Upper lobe of left lung (tissue), 6 donors: ENCODE measurements at regions not wholly inside any gene's neighbourhood (a gene's known extent, or its start where the extent isn't known, plus 50 kb on each side); places are given as distances from the start of the nearest gene placed in this dataset.

Experiments
- ATAC-seq, 2 donors: fragments of 200-7000 bp; cut with Tn5 transposase; one replicate each; pipeline ENCODE4 v1.9.1; 2022; ENCODE audit warnings: mild to moderate bottlenecking in 2 of 2, moderate library complexity in 2 of 2; ENCODE audit not compliant: low FRiP score in 2 of 2
- DNase-seq, 2 donors: peaks; one replicate each; pipeline ENCODE4 v3.0.0-alpha.2; 2019 to 2020
- H3K27ac ChIP-seq, 4 donors: fragments of 200-600 bp; sonication (generic); one replicate each; pipeline ENCODE4 v1.5.1; 2016 to 2019
- H3K27me3 ChIP-seq, 4 donors: fragments of 200-600 bp; sonication (generic); one replicate each; pipeline ENCODE4 v1.5.1; 2017 to 2019
- H3K36me3 ChIP-seq, 4 donors: fragments of 200-600 bp; sonication (generic); one replicate each; pipeline ENCODE4 v1.5.1; 2016 to 2019
- H3K4me1 ChIP-seq, 4 donors: fragments of 200-600 bp; sonication (generic); one replicate each; pipeline ENCODE4 v1.5.1; 2018 to 2019
- H3K4me3 ChIP-seq, 4 donors: fragments of 200-600 bp; sonication (generic); one replicate each; pipeline ENCODE4 v1.5.1; 2017 to 2019; ENCODE audit warnings: mild to moderate bottlenecking in 2 of 4, moderate library complexity in 1 of 4
- H3K9me3 ChIP-seq, 4 donors: fragments of 200-600 bp; sonication (generic); one replicate each; pipeline ENCODE4 v1.5.1; 2018 to 2019
- EP300 ChIP-seq, 4 donors: sonication (generic); formaldehyde crosslinking; IDR thresholded peaks; one replicate each; pipeline ENCODE4 v1.5.1; 2017; ENCODE audit warnings: antibody characterized with exemption in 4 of 4, control low read depth in 2 of 4
- POLR2A ChIP-seq, 4 donors: fragments of 450-650 bp; IDR thresholded peaks; one replicate each; pipeline ENCODE4 v1.5.1; 2016 to 2017; ENCODE audit warnings: antibody characterized with exemption in 4 of 4, mild to moderate bottlenecking in 2 of 4
- POLR2AphosphoS5 ChIP-seq, 2 donors: sonication (generic); formaldehyde crosslinking; IDR thresholded peaks; one replicate each; pipeline ENCODE4 v1.5.1; 2017; ENCODE audit warnings: antibody characterized with exemption in 2 of 2
- WGBS, 2 donors: methylation state at CpG; one replicate each; pipeline ENCODE4 v1.1.5; 2017 to 2018; 5-methylcytosine and 5-hydroxymethylcytosine counted together
- TF ChIP-seq, protein P1 (sequence below), 6 experiments: fragments of 450-650 bp in 4 of 6; fragments of 200-600 bp in 2 of 6; sonication (generic) in 2 of 6; IDR thresholded peaks; one replicate each; pipeline ENCODE4 v1.5.1; 2016 to 2019; ENCODE audit warnings: antibody characterized with exemption in 6 of 6
- donor health status: DM: no; HTN: no; CAD: no; lungs with moderate emphysema.
- donor health status: DM: no; HTN: yes; CAD: no; lungs with severe emphysema.

GRCh38 chr12:74910831-74911230, 298.8 kb downstream of the KCNC2 start:
- Histone ChIP-seq H3K4me3 (no peak overlapping the region), H3K4me1 (no peaks in the 10 kb centered on the region), H3K36me3 (no peaks in the 10 kb centered on the region), H3K9me3 (no peaks in the 10 kb centered on the region), H3K27me3 (no peaks in the 10 kb centered on the region), H3K27ac (no peak overlapping the region)
- WGBS, 2 donors: 84 to 86% methylated on average over 3 of the region's 3 CpGs
- ATAC-seq: no peak
- no peak for DNase-seq
- TF ChIP-seq, protein P1, sequence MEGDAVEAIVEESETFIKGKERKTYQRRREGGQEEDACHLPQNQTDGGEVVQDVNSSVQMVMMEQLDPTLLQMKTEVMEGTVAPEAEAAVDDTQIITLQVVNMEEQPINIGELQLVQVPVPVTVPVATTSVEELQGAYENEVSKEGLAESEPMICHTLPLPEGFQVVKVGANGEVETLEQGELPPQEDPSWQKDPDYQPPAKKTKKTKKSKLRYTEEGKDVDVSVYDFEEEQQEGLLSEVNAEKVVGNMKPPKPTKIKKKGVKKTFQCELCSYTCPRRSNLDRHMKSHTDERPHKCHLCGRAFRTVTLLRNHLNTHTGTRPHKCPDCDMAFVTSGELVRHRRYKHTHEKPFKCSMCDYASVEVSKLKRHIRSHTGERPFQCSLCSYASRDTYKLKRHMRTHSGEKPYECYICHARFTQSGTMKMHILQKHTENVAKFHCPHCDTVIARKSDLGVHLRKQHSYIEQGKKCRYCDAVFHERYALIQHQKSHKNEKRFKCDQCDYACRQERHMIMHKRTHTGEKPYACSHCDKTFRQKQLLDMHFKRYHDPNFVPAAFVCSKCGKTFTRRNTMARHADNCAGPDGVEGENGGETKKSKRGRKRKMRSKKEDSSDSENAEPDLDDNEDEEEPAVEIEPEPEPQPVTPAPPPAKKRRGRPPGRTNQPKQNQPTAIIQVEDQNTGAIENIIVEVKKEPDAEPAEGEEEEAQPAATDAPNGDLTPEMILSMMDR (IDR thresholded peaks at IDR 0.05): no peak
- TF ChIP-seq POLR2A (IDR thresholded peaks at IDR 0.05): no peak
- no peak for TF ChIP-seq EP300 (IDR thresholded peaks at IDR 0.05)
- no peak for TF ChIP-seq POLR2AphosphoS5 (IDR thresholded peaks at IDR 0.05)

DNA sequence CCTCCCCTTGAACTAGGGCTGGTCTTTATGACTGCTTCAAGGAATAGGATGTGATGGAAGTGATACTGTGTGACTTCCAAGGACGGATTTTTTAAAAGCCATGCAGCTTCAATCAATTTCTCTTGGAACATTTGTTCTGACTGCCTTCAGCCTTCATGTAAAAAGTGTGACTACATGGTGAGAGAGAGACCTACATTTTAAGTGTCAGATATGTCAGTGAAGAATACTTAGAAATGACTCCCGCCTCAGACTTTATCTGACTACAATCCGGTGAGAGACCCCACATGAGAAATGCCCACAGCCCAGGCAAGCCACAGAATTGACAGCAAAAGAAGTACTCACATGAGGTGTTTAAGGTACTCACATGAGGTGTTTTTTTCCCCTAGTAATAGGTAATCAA, 295.3 kb downstream of the KCNC2 start:
- no peak for ATAC-seq

DNA sequence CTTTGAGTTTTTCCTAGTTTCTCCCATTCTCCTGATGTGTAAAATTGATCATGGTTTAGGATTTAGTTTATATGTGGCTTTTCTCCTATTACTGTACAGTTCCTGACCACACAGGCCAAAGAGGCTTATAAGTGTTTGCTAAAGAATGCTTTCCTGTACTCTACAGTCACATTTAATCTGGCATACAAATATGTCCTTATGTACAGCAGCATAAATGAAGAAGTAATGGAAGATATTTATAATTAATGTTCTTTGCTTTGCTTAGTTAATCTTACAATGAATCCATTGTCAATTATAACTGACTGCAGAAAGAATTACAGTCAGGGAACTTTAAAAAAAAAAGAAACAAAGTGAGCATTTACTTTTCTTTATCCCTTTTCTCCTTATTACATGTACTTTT, 293.9 kb downstream of the KCNC2 start:
- Histone ChIP-seq H3K27ac (no peak overlapping the region), H3K4me1 (no peaks in the 10 kb centered on the region), H3K27me3 (no peaks in the 10 kb centered on the region), H3K4me3 (no peak overlapping the region), H3K9me3 (no peaks in the 10 kb centered on the region), H3K36me3 (no peaks in the 10 kb centered on the region)
- ATAC-seq: no peak
- no peak for DNase-seq
- TF ChIP-seq POLR2A (IDR thresholded peaks at IDR 0.05) (no peak), POLR2AphosphoS5 (IDR thresholded peaks at IDR 0.05) (no peak), EP300 (IDR thresholded peaks at IDR 0.05) (no peak)
- TF ChIP-seq, protein P1 (IDR thresholded peaks at IDR 0.05): no peak

More for the DNA sequence above, 295.3 kb downstream of the KCNC2 start:
- TF ChIP-seq, protein P1 (IDR thresholded peaks at IDR 0.05): no peak
- TF ChIP-seq POLR2AphosphoS5 (IDR thresholded peaks at IDR 0.05) (no peak), POLR2A (IDR thresholded peaks at IDR 0.05) (no peak), EP300 (IDR thresholded peaks at IDR 0.05) (no peak)
- Histone ChIP-seq H3K4me3 (no peak overlapping the region), H3K36me3 (no peaks in the 10 kb centered on the region), H3K27me3 (no peaks in the 10 kb centered on the region), H3K9me3 (no peaks in the 10 kb centered on the region), H3K27ac (no peak overlapping the region), H3K4me1 (no peaks in the 10 kb centered on the region)
- WGBS, 2 donors: 88 to 92% methylated on average over 3 of the region's 3 CpGs
- no peak for DNase-seq

DNA sequence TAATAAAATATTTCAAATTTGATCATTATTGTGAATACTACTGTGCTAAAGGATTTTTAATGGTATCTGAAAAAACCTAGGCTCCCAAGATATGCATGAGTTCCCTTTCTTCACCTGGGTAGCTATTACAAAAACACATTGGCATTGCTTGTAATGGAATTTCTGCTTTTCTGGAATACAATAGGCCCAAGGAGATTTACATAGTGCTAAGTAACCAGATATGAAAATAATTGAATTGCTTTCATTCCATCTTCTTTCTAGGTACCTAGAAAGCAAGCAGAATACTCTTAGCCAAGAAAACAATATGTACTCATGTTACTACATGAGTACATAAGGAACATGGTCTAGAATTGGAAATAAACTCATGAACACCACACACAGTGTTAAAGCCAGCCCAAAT, 291.9 kb downstream of the KCNC2 start:
- H3K4me3 ChIP-seq: no peak overlapping the region
- DNase-seq: no peak
- no peak for TF ChIP-seq POLR2AphosphoS5 (IDR thresholded peaks at IDR 0.05)
- H3K36me3 ChIP-seq: no peaks in the 10 kb centered on the region
- peaks cover 0 to 2% (median 0%) of the 10 kb centered on the region in 4 donors for H3K9me3 ChIP-seq
- no peak for ATAC-seq
- H3K27me3 ChIP-seq: no peaks in the 10 kb centered on the region
- H3K27ac ChIP-seq: no peak overlapping the region
- H3K4me1 ChIP-seq: no peaks in the 10 kb centered on the region

DNA sequence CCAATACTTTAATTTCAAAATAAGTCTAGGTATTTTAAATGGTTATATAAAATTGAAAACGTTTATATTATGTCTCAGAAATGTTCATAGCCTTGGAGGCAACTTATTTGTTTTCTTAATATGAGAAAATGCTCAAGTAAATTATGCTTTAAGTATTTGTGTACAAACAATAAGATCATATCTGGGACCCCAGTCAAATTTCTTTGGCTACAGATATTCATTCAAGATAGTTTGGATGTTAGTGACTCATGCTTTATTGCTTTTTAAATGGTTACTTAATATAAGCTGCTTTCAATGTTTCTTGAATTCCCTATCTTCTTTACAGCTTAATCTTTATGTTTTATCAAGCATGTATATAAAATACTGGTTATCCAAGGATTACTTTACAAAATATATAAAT, 291.3 kb downstream of the KCNC2 start:
- H3K36me3 ChIP-seq: no peaks in the 10 kb centered on the region
- H3K27me3 ChIP-seq: no peaks in the 10 kb centered on the region
- no peak overlapping the region for H3K4me3 ChIP-seq
- no peaks in the 10 kb centered on the region for H3K4me1 ChIP-seq
- no peak for ATAC-seq
- 0% methylated on average over 1 of the region's 1 CpG for WGBS, 2 donors
- TF ChIP-seq EP300 (IDR thresholded peaks at IDR 0.05) (no peak), POLR2A (IDR thresholded peaks at IDR 0.05) (no peak), POLR2AphosphoS5 (IDR thresholded peaks at IDR 0.05) (no peak)
- TF ChIP-seq, protein P1 (IDR thresholded peaks at IDR 0.05): no peak
- peaks cover 0 to 7% (median 0%) of the 10 kb centered on the region in 4 donors for H3K9me3 ChIP-seq
- DNase-seq: no peak
- no peak overlapping the region for H3K27ac ChIP-seq
